ENCODE measurements at regions not wholly inside any gene's neighbourhood (a gene's known extent, or its start where the extent isn't known, plus 50 kb on each side); places are given as distances from the start of the nearest gene placed in this dataset.

GRCh38 chr4:166577639-166578038 lies 656.7 kb downstream of the SPOCK3 start:
- POLR2A ChIA-PET: no interaction called here
- CTCF ChIA-PET: no interaction called here
- TF ChIP-seq, protein P1, sequence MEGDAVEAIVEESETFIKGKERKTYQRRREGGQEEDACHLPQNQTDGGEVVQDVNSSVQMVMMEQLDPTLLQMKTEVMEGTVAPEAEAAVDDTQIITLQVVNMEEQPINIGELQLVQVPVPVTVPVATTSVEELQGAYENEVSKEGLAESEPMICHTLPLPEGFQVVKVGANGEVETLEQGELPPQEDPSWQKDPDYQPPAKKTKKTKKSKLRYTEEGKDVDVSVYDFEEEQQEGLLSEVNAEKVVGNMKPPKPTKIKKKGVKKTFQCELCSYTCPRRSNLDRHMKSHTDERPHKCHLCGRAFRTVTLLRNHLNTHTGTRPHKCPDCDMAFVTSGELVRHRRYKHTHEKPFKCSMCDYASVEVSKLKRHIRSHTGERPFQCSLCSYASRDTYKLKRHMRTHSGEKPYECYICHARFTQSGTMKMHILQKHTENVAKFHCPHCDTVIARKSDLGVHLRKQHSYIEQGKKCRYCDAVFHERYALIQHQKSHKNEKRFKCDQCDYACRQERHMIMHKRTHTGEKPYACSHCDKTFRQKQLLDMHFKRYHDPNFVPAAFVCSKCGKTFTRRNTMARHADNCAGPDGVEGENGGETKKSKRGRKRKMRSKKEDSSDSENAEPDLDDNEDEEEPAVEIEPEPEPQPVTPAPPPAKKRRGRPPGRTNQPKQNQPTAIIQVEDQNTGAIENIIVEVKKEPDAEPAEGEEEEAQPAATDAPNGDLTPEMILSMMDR (IDR thresholded peaks at IDR 0.05; ENCODE audit: control extremely low read depth, extremely low read depth, low read depth, missing control alignments): no peak
- DNase-seq (ENCODE audit: extremely low spot score): no peak

- ChIA-PET POLR2A (no interaction called here), CTCF (no interaction called here)
- TF ChIP-seq, protein P1 (IDR thresholded peaks at IDR 0.05; ENCODE audit: control extremely low read depth, extremely low read depth, low read depth, missing control alignments): no peak
- no peak for DNase-seq (ENCODE audit: extremely low spot score)
Measured at GRCh38 chr4:166585491-166585890, 648.8 kb downstream of the SPOCK3 start.

DNA sequence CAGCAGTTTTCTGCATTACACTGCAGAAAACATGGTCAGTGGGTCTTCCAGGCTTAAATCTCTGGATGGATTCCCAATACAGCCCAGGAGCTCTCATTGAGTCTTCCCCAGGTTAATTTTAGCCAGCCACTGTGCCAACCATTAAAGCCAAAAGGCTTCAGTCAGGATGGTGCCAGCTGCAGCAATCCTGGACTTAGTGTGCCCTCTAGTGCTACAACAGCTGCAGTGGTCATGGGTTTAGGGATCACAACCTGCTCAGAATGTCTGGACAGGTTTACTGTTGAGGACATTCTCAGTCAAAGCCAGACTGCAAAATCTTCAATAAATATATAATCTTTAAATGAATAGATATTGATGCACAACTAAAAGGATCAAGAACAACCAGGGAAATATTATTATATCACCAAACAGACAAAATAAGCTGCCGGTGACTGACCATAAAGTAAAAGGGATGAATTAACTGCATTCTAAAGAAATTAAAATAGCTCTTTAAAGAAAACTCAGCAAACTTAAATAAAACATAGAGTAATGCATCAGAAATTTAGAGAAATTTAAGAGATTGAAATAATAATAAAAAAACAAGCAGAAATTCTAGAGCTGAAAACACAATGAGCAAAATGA lies 639.9 kb downstream of the SPOCK3 start:
- TF ChIP-seq, protein P1 (IDR thresholded peaks at IDR 0.05; ENCODE audit: control extremely low read depth, extremely low read depth, low read depth, missing control alignments): peak; percentile 32
- POLR2A ChIA-PET: no interaction called here
- CTCF ChIA-PET: interaction anchor here (1.3 to 3.0 kb wide), 5 partner anchors 10 to 386 kb away, joined by 3 to 13 read pairs (median 4); no protein-coding TSS in a partner anchor
- DNase-seq (ENCODE audit: extremely low spot score): peak; percentile 6

DNA sequence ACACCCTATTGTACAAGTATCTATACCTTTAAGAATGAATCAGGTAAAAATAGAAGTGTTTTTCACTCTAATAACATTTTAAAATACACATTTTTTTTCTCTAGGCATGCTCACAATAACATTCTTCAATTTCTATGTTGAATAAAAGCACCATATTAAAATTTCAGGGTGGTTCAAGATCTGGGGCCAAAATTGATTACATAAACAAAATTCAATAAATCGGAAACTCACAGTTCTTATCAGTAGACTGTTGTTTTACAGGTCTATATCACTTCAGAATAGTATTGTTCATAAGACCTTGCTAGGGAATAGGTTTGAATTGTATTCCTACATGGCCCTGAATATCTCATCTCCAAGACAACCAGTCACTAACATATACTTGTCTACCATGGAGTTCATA lies 634.0 kb downstream of the SPOCK3 start:
- DNase-seq (ENCODE audit: extremely low spot score): no peak
- CTCF ChIA-PET: no interaction called here
- POLR2A ChIA-PET: no interaction called here
- TF ChIP-seq, protein P1 (IDR thresholded peaks at IDR 0.05; ENCODE audit: control extremely low read depth, extremely low read depth, low read depth, missing control alignments): no peak

GRCh38 chr4:166602068-166602467 lies 632.2 kb downstream of the SPOCK3 start:
- ChIA-PET CTCF (no interaction called here), POLR2A (no interaction called here)
- DNase-seq (ENCODE audit: extremely low spot score): no peak
- TF ChIP-seq, protein P1 (IDR thresholded peaks at IDR 0.05; ENCODE audit: control extremely low read depth, extremely low read depth, low read depth, missing control alignments): no peak

- ChIA-PET POLR2A (no interaction called here), CTCF (no interaction called here)
- no peak for DNase-seq (ENCODE audit: extremely low spot score)
- TF ChIP-seq, protein P1 (IDR thresholded peaks at IDR 0.05; ENCODE audit: control extremely low read depth, extremely low read depth, low read depth, missing control alignments): no peak
Measured at GRCh38 chr4:166622425-166622977, 611.8 kb downstream of the SPOCK3 start.

Measured in GM10248 (cell line).